ENCODE measurements at regions not wholly inside any gene's neighbourhood (a gene's known extent, or its start where the extent isn't known, plus 50 kb on each side); places are given as distances from the start of the nearest gene placed in this dataset.

DNA sequence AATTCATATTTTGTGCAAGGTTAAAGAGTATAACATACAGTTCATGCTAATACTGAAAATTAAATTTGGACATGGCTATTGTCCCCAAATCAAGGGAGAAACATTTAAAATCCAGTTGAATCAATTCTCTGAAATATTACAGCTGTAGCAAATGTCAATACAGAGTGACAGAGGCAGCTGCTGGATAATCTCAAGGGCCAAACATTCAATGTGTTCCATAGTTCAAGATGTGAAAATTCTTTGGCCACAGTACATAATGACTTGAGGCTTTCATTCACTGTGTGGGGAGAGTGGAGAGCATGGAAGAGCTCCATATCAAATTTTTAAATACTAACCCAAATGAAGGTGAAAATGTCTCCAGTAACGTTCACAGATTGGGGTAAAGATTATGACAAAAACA is 1192.8 kb upstream of the CADM2 start:
- H3K27ac Mint-ChIP-seq (ENCODE audit: unreplicated experiment) = no peak overlapping the region
- no TSS peak for BruUV-seq (replicated peaks)
- no peak overlapping the region for H3K4me3 Mint-ChIP-seq (ENCODE audit: unreplicated experiment)

DNA sequence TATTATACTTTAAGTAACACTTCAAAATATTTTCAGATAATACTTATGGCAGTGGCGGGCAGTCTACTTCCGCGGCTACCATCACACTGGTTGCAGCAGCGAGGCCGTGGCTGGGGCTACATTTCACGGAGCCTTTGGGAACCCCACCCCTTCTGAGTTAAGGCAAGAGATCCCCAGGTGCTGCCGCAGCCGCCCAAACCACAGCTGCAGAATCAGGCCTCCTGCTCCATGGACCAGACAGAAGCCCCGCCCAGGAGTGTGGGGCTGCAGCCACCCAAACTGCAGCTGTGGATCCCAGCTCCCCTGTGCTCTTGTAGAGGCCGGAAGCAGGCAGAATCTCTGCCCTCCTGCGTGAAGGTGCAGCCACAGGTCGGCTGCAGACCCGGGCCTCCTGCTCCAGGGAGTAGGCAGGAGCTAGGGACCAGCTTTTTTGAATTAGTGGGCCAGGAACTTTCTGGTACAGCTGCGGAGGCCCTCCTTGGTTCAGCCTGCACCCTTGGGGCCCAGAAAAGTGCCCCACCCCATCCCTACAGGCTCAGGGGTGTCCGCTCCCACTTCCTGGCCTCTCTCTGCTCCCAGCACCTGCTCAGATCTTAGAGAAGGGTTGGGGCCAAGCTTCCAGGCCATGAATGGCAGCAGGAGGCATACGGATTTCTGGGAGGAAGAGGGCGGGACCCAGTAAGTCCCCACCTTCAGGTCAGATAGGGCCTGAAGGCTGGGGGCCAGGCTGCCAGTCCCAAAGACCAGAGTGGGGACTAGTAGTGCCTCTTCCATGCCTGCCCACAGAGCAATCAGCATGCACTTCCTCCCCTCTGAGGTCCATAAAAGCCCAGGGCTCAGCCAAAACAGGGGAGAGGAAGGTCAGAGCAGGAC is 1188.8 kb upstream of the CADM2 start:
- Mint-ChIP-seq H3K4me1 (ENCODE audit: low read depth, unreplicated experiment) (no peaks in the 10 kb centered on the region), H3K4me3 (ENCODE audit: unreplicated experiment) (no peak overlapping the region), H3K36me3 (ENCODE audit: insufficient read depth, unreplicated experiment) (no peaks in the 10 kb centered on the region), H3K27ac (ENCODE audit: unreplicated experiment) (no peak overlapping the region), H3K27me3 (ENCODE audit: insufficient read depth, unreplicated experiment) (no peaks in the 10 kb centered on the region), H3K9me3 (ENCODE audit: unreplicated experiment) (no peaks in the 10 kb centered on the region)
- no peaks in the 10 kb centered on the region for H3K4me1 ChIP-seq
- TF ChIP-seq, protein P1, sequence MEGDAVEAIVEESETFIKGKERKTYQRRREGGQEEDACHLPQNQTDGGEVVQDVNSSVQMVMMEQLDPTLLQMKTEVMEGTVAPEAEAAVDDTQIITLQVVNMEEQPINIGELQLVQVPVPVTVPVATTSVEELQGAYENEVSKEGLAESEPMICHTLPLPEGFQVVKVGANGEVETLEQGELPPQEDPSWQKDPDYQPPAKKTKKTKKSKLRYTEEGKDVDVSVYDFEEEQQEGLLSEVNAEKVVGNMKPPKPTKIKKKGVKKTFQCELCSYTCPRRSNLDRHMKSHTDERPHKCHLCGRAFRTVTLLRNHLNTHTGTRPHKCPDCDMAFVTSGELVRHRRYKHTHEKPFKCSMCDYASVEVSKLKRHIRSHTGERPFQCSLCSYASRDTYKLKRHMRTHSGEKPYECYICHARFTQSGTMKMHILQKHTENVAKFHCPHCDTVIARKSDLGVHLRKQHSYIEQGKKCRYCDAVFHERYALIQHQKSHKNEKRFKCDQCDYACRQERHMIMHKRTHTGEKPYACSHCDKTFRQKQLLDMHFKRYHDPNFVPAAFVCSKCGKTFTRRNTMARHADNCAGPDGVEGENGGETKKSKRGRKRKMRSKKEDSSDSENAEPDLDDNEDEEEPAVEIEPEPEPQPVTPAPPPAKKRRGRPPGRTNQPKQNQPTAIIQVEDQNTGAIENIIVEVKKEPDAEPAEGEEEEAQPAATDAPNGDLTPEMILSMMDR (IDR thresholded peaks at IDR 0.05; ENCODE audit: insufficient read depth in 1 of 2, low read depth in 1 of 2, low read length in 1 of 2, severe bottlenecking in 1 of 2, unreplicated experiment in 1 of 2) = no peak
- no peaks in the 10 kb centered on the region for H3K36me3 ChIP-seq (ENCODE audit: control insufficient read depth, insufficient read depth, low read length)
- H3K4me3 ChIP-seq (ENCODE audit: low read depth, low read length) = no peak overlapping the region
- H3K27me3 ChIP-seq (replicated peaks; ENCODE audit: control insufficient read depth, insufficient read depth, low read length) = no peaks in the 10 kb centered on the region
- no TSS peak for BruUV-seq (replicated peaks)
- ChIA-PET CTCF (no interaction called here), POLR2A (no interaction called here)
- intact Hi-C loops (cut with micrococcal nuclease; ENCODE audit: unreplicated experiment) = loop anchor here (5.0 kb wide), 1 partner anchor 47 kb away; no protein-coding TSS in a partner anchor
- no peaks in the 10 kb centered on the region for H3K9me3 ChIP-seq
- no peak for DNase-seq

More for the DNA sequence above, 1192.8 kb upstream of the CADM2 start:
- Mint-ChIP-seq H3K9me3 (ENCODE audit: unreplicated experiment) (no peaks in the 10 kb centered on the region), H3K4me1 (ENCODE audit: low read depth, unreplicated experiment) (no peaks in the 10 kb centered on the region), H3K36me3 (ENCODE audit: insufficient read depth, unreplicated experiment) (no peaks in the 10 kb centered on the region), H3K27me3 (ENCODE audit: insufficient read depth, unreplicated experiment) (no peaks in the 10 kb centered on the region)
- intact Hi-C loops (cut with micrococcal nuclease; ENCODE audit: unreplicated experiment) = no loop called here
- no peak overlapping the region for H3K4me3 ChIP-seq (ENCODE audit: low read depth, low read length)
- TF ChIP-seq, protein P1 (IDR thresholded peaks at IDR 0.05; ENCODE audit: insufficient read depth in 1 of 2, low read depth in 1 of 2, low read length in 1 of 2, severe bottlenecking in 1 of 2, unreplicated experiment in 1 of 2) = no peak
- no peaks in the 10 kb centered on the region for H3K27me3 ChIP-seq (replicated peaks; ENCODE audit: control insufficient read depth, insufficient read depth, low read length)
- H3K36me3 ChIP-seq (ENCODE audit: control insufficient read depth, insufficient read depth, low read length) = no peaks in the 10 kb centered on the region
- ChIA-PET POLR2A (no interaction called here), CTCF (no interaction called here)
- H3K9me3 ChIP-seq = no peaks in the 10 kb centered on the region
- no peaks in the 10 kb centered on the region for H3K4me1 ChIP-seq
- no peak for DNase-seq

DNA sequence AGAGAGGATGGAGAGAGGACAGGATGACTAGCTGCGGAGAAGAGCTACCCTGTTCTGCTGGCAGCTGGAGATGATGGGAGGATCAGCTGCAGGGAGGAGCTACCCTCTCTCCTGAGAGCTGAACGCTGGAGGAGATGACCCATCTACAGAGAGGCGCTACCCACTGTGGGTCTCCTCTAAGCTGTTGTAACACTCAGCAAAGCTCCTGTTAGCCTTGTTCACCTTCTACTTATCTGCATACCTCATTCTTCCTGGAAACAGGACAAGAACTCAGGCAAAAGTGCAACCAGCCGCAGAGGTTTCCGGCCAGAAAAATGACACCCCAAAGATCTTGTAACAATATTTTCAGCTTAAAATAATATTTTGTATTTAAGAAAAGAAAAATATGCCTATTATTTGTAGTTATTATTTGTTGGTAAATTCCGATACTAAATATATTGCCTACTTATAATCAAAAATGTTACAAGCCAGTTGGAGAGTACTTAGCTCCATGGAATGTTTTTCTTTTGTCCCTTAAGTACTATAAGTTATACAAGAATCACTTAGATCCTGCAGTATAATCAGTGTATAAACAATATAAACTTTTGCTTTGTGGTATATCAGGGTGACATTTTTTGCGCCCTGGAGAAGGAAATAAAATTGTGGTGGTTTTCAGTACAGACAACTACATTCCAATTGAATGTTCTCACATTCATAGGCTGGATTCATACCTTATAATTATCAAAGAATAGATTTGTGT is 1188.0 kb upstream of the CADM2 start:
- TF ChIP-seq, protein P1 (IDR thresholded peaks at IDR 0.05; ENCODE audit: insufficient read depth in 1 of 2, low read depth in 1 of 2, low read length in 1 of 2, severe bottlenecking in 1 of 2, unreplicated experiment in 1 of 2) = no peak
- Histone ChIP-seq H3K36me3 (ENCODE audit: control insufficient read depth, insufficient read depth, low read length) (no peaks in the 10 kb centered on the region), H3K9me3 (no peaks in the 10 kb centered on the region), H3K4me3 (ENCODE audit: low read depth, low read length) (no peak overlapping the region), H3K27me3 (replicated peaks; ENCODE audit: control insufficient read depth, insufficient read depth, low read length) (no peaks in the 10 kb centered on the region), H3K4me1 (no peaks in the 10 kb centered on the region)
- no peak overlapping the region for H3K27ac Mint-ChIP-seq (ENCODE audit: unreplicated experiment)
- H3K4me3 Mint-ChIP-seq (ENCODE audit: unreplicated experiment) = no peak overlapping the region
- DNase-seq = no peak
- H3K4me1 Mint-ChIP-seq (ENCODE audit: low read depth, unreplicated experiment) = no peaks in the 10 kb centered on the region
- BruUV-seq (replicated peaks) = no TSS peak
- intact Hi-C loops (cut with micrococcal nuclease; ENCODE audit: unreplicated experiment) = loop anchor here (5.0 kb wide), 1 partner anchor 46 kb away; no protein-coding TSS in a partner anchor
- ChIA-PET POLR2A (no interaction called here), CTCF (no interaction called here)
- H3K9me3 Mint-ChIP-seq (ENCODE audit: unreplicated experiment) = no peaks in the 10 kb centered on the region
- H3K36me3 Mint-ChIP-seq (ENCODE audit: insufficient read depth, unreplicated experiment) = no peaks in the 10 kb centered on the region
- no peaks in the 10 kb centered on the region for H3K27me3 Mint-ChIP-seq (ENCODE audit: insufficient read depth, unreplicated experiment)
